GM12891 (cell line): ENCODE measurements at regions not wholly inside any gene's neighbourhood (a gene's known extent, or its start where the extent isn't known, plus 50 kb on each side); places are given as distances from the start of the nearest gene placed in this dataset.

Source experiments
- POLR2A ChIP-seq: IDR thresholded peaks from 2 replicates; pipeline ENCODE4 v1.6.1; 2011; ENCODE audit warnings: low read depth, low read length, control low read depth
- POLR2AphosphoS5 ChIP-seq: IDR thresholded peaks from 2 replicates; pipeline ENCODE4 v1.6.1; 2011; ENCODE audit warnings: low read depth, low read length, control low read depth

DNA sequence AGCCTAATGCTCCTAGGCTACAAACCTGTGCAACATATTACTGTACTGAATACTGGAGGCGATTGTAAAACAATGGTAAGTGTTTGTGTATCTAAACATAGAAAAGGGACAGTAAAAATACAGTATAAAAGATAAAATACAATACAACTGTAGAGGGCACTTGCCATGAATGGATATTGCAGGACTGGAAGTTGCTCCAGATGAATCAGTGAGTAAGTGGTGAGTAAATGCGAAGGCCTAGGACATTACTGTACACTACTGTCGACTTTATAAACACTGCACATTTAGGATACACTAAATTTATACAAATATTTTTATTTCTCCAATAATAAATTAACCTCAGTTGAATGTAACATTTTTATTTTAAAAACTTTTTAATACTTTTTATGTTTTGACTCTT lies 485.0 kb downstream of the MMUT start:
- TF ChIP-seq POLR2A: no peak
- no peak for TF ChIP-seq POLR2AphosphoS5
